ENCODE measurements at regions not wholly inside any gene's neighbourhood (a gene's known extent, or its start where the extent isn't known, plus 50 kb on each side); places are given as distances from the start of the nearest gene placed in this dataset.

GRCh38 chr6:164929408-164929977, 379.9 kb downstream of the C6orf118 start:
- TF ChIP-seq POLR2AphosphoS5 (IDR thresholded peaks at IDR 0.05; ENCODE audit: insufficient read depth in 1 of 2, low read depth in 1 of 2) = no peak
- intact Hi-C loops (cut with DNase I) = no loop called here
- H3K27ac ChIP-seq = no peak overlapping the region
- no peaks in the 10 kb centered on the region for H3K9me3 ChIP-seq
- H3K4me1 ChIP-seq = no peaks in the 10 kb centered on the region
- no peaks in the 10 kb centered on the region for H3K27me3 ChIP-seq
- no peaks in the 10 kb centered on the region for H3K36me3 ChIP-seq
- DNase-seq (ENCODE audit: extremely low spot score in 2 of 2) = no peak
- H3K4me3 ChIP-seq = no peak overlapping the region

- Histone ChIP-seq H3K36me3 (no peaks in the 10 kb centered on the region), H3K9me3 (no peaks in the 10 kb centered on the region), H3K27ac (no peak overlapping the region), H3K4me1 (no peaks in the 10 kb centered on the region), H3K27me3 (no peaks in the 10 kb centered on the region), H3K4me3 (no peak overlapping the region)
- TF ChIP-seq CTCF (IDR thresholded peaks at IDR 0.05) (no peak), POLR2A (IDR thresholded peaks at IDR 0.05) (no peak), POLR2AphosphoS5 (IDR thresholded peaks at IDR 0.05; ENCODE audit: insufficient read depth in 1 of 2, low read depth in 1 of 2) (no peak)
- DNase-seq (ENCODE audit: extremely low spot score in 2 of 2) = no peak
- intact Hi-C loops (cut with DNase I) = no loop called here
Measured at GRCh38 chr6:164928728-164929407, 380.5 kb downstream of the C6orf118 start.

GRCh38 chr6:164928057-164928727, 381.2 kb downstream of the C6orf118 start:
- H3K36me3 ChIP-seq = no peaks in the 10 kb centered on the region
- intact Hi-C loops (cut with DNase I) = no loop called here
- H3K4me3 ChIP-seq = peak overlapping the region in 1 of 2 donors; percentile 2
- no peak for DNase-seq (ENCODE audit: extremely low spot score in 2 of 2)
- no peak overlapping the region for H3K27ac ChIP-seq
- TF ChIP-seq POLR2A (IDR thresholded peaks at IDR 0.05) = no peak
- no peak for TF ChIP-seq CTCF (IDR thresholded peaks at IDR 0.05)
- no peak for TF ChIP-seq POLR2AphosphoS5 (IDR thresholded peaks at IDR 0.05; ENCODE audit: insufficient read depth in 1 of 2, low read depth in 1 of 2)
- no peaks in the 10 kb centered on the region for H3K9me3 ChIP-seq
- H3K27me3 ChIP-seq = no peaks in the 10 kb centered on the region
- no peaks in the 10 kb centered on the region for H3K4me1 ChIP-seq

GRCh38 chr6:164927288-164928056, 381.9 kb downstream of the C6orf118 start:
- Histone ChIP-seq H3K36me3 (no peaks in the 10 kb centered on the region), H3K4me1 (no peaks in the 10 kb centered on the region), H3K27ac (no peak overlapping the region), H3K9me3 (no peaks in the 10 kb centered on the region), H3K4me3 (peak overlapping the region in 1 of 2 donors; percentile 2), H3K27me3 (no peaks in the 10 kb centered on the region)
- intact Hi-C loops (cut with DNase I) = no loop called here
- TF ChIP-seq CTCF (IDR thresholded peaks at IDR 0.05) (peak; percentile 74 to 88 (median 82)), POLR2A (IDR thresholded peaks at IDR 0.05) (no peak)
- DNase-seq (ENCODE audit: extremely low spot score in 2 of 2) = no peak

- intact Hi-C loops (cut with DNase I) = no loop called here
- DNase-seq (ENCODE audit: extremely low spot score in 2 of 2) = no peak
- Histone ChIP-seq H3K27me3 (no peaks in the 10 kb centered on the region), H3K4me3 (no peak overlapping the region), H3K36me3 (no peaks in the 10 kb centered on the region), H3K9me3 (no peaks in the 10 kb centered on the region), H3K27ac (no peak overlapping the region), H3K4me1 (no peaks in the 10 kb centered on the region)
- no peak for TF ChIP-seq POLR2AphosphoS5 (IDR thresholded peaks at IDR 0.05; ENCODE audit: insufficient read depth in 1 of 2, low read depth in 1 of 2)
- TF ChIP-seq POLR2A (IDR thresholded peaks at IDR 0.05) = no peak
- TF ChIP-seq CTCF (IDR thresholded peaks at IDR 0.05) = no peak
Measured at GRCh38 chr6:164926686-164927085, 382.7 kb downstream of the C6orf118 start.
